ENCODE measurements at regions not wholly inside any gene's neighbourhood (a gene's known extent, or its start where the extent isn't known, plus 50 kb on each side); places are given as distances from the start of the nearest gene placed in this dataset.
A peak's percentile ranks its signal among the peaks of the same experiment; 100 is the strongest.
"Not testable (repeated sequence)": the region's sequence is repeated elsewhere in the genome, so short reads cannot be mapped to it uniquely, and the experiment has no call there.

GRCh38 chr12:131245564-131246355 is 292.1 kb downstream of the ADGRD1 start:
- Histone ChIP-seq H3K4me3 (no peak overlapping the region), H3K27ac (no peak overlapping the region)

GRCh38 chr12:131247026-131247725 is 293.5 kb downstream of the ADGRD1 start:
- H3K4me3 ChIP-seq, H3K27ac ChIP-seq: not testable (repeated sequence)

- not testable (repeated sequence) for H3K27ac ChIP-seq, H3K4me3 ChIP-seq
Measured at GRCh38 chr12:131247875-131248274, 294.2 kb downstream of the ADGRD1 start.

DNA sequence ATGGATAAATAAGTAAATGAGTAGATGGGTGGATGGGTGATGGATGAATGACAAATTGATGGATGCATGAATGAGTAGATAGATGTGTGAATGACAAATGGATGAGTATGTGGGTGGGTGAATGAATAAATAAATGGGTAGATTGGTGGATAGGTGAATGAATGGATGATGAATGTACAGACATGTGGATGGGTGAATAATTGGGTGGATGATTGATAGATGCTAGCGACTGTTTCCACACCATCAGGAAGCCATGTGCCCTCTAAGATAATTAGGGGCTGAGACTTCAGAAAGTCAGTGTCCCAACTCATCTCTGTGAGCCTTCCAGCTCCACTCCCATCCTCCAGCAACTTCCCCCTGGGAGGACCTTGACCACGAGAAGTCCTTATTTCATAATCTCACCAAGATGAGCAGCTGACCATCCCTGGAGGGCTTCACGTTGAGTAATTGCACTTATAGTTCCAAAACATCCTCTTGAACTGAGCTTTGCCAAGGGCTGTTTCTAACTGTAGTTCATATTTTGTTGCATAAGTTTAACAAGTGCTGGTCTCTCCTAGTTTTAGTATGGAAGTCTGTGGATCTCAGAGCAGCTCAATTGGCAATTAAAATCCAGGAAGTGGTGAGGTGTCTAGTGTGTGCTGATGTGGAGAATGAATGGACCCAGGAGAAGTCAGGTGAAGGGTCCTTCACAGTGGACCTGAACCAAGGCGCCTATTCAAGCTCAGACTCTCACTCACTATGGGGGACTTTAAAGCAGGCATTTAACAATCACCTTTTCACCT is 295.7 kb downstream of the ADGRD1 start:
- Histone ChIP-seq H3K27ac (peak overlapping the region in 1 of 21 experiments; percentile 38), H3K4me3 (no peak overlapping the region)

DNA sequence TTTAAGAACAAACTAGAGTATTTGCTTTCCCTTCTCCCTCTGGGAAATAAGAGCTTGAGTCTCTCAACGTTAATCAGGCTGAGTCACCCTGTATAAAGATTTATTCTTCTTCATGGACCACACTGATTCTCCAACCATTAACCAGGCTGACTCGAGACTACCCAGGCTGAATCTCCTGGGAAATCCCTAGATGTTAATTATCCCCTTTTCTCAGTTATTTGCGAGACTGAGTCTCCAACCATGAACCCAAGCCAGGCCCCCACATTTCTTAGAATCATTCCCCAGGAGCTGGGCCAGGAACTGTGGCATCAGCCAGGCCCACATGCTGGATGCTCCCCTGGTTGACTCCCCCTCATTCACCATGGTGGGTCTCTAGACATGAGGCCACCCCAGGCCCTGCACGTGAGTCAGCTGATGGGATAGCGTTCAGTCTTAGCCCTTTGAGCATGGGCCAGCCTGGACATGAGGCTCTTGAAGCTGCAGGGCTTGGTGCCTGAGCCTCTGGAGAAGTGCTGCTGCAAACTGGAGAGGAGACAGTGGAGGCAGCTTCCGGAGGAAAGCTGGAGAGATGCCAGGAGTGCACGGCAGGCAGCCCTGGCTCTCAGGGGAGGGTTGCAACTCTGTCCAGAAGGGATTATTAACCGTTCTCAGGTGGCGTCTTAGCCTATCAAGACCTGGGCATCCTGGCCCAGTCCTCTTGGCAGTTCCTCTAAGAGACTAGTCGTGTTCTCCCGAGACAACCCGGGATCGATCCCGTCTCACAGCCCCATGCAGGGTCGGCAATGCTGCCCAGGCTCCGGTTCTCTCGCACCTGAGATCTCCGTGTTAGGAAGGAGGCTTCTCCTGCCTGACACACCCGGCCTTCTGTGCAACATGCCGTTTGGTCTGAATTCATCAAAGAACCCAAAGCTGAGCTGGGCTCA is 296.6 kb downstream of the ADGRD1 start:
- H3K27ac ChIP-seq, result peak overlapping the region in 1 of 21 experiments; percentile 38
- no peak overlapping the region for H3K4me3 ChIP-seq

GRCh38 chr12:131250951-131251315 is 297.2 kb downstream of the ADGRD1 start:
- H3K4me3 ChIP-seq, result no peak overlapping the region
- H3K27ac ChIP-seq, result no peak overlapping the region

GRCh38 chr12:131251336-131252101 is 297.8 kb downstream of the ADGRD1 start:
- H3K4me3 ChIP-seq, result no peak overlapping the region

DNA sequence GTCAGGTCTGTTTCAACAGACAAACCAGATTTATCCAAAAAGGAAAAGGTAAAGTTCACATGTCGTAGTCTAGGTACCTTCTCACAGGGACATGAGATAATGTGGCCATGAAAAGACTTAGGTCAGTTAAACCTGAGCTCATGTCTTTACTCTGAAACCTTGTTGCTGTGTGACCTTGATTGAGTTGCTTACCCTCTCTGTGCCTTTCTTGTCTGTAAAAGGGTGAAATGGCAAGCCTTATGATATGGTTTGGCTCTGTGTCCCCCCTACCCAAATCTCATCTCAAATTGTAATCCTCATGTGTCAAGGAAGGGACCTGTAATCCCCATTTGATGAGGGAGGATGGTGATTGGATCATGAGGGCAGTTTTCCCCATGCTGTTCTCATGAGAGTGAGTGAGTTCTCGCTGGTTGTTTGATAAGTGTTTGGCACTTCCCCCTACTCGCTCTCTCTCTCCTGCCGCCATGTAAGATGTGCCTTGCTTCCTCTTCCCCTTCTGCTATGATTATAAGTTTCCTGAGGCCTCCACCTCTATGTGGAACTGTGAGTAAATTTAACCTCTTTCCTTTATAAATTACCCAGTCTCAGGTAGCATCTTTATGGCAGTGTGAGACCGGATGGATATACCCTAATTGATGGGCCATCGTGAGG is 299.8 kb downstream of the ADGRD1 start:
- Histone ChIP-seq H3K27ac (no peak overlapping the region), H3K4me3 (no peak overlapping the region)

More at GRCh38 chr12:131251336-131252101, 297.8 kb downstream of the ADGRD1 start:
- no peak overlapping the region for H3K27ac ChIP-seq

- H3K4me3 ChIP-seq, result no peak overlapping the region
- H3K27ac ChIP-seq, result no peak overlapping the region
Measured at GRCh38 chr12:131254374-131254773, 300.7 kb downstream of the ADGRD1 start.

GRCh38 chr12:131258398-131258797 is 304.7 kb downstream of the ADGRD1 start:
- H3K27ac ChIP-seq, result no peak overlapping the region
- H3K4me3 ChIP-seq, result no peak overlapping the region

DNA sequence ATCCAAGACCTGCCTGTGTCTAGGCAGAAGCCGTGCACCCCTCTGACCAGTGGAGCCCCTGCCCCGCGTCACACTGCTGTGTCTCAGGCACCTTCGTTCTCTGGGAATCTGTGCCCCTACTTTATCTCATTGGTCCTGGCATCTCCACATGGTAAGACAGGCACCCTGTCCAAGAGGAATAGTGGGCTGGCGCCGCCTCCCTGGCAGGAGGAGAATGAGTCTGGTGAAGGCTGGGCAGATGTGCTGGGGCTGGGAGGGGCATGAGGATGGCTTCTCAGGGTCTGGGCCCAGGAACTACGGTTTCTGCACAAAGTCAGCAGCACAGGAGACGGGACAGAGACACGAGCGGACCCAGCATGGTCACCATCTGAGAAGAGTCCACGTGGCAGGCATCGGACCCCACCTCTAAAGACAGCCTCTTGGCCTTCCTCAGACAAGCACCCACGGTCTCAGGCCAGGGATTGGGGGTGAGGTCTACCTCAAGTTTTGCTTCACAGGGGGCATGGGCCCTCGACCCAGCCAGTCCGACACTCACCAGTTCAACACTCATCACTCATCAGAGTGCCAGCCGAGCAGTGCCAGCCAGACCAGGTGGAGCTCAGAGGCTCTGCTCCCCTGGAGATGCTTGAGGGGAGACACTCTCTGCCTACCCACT is 306.7 kb downstream of the ADGRD1 start:
- no peak overlapping the region for H3K27ac ChIP-seq
- H3K4me3 ChIP-seq, result no peak overlapping the region

- Histone ChIP-seq H3K27ac (no peak overlapping the region), H3K4me3 (no peak overlapping the region)
Measured at GRCh38 chr12:131260954-131261353, 307.2 kb downstream of the ADGRD1 start.

DNA sequence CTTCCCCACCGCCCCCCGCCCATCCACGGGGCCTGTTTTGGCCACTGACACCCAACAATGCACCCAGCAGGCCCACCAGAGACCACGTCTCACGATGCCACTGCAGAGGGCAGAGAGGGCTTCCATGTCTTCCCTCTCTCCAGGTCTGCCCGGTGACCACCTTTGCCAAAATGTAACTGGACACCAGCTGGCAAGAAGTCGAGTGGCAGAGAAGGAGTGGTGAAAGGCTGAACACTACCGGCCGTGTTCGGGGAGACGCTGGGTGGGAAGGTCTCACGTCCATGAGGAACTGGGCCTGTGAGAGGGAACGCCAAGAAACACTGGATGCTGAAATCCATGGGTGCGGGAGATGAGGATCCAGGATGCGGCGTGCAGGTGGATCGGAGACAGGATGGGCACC is 308.2 kb downstream of the ADGRD1 start:
- Histone ChIP-seq H3K4me3 (no peak overlapping the region), H3K27ac (no peak overlapping the region)

DNA sequence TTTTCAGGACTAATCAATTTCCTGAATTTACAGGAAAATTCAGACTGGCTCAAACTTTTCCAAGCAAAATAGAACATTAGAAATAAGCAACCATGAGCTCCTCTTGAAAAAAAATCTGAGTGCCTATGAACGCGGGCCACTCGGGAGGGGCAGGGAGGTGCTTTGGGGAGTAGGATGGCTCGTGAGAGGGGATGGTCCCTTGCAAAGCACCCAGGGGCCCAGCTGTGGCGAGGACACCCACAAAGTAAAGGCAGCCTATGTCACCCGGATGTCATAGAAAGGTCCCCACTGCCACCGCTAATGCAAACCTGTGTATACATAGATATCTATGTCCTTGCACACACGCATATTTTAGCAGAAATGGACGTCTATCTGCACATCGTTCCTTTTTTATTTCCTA is 309.9 kb downstream of the ADGRD1 start:
- Histone ChIP-seq H3K27ac (no peak overlapping the region), H3K4me3 (no peak overlapping the region)

- Histone ChIP-seq H3K4me3 (no peak overlapping the region), H3K27ac (no peak overlapping the region)
Measured at GRCh38 chr12:131264635-131265034, 310.9 kb downstream of the ADGRD1 start.

GRCh38 chr12:131266591-131267467 is 313.1 kb downstream of the ADGRD1 start:
- peak overlapping the region in 6 of 21 experiments; percentile 4 to 65 (median 62) for H3K27ac ChIP-seq
- H3K4me3 ChIP-seq, result no peak overlapping the region

GRCh38 chr12:131267576-131267975 is 313.9 kb downstream of the ADGRD1 start:
- Histone ChIP-seq H3K27ac (peak overlapping the region in 6 of 21 experiments; percentile 1 to 63 (median 40)), H3K4me3 (no peak overlapping the region)

Measured in skin epidermis (tissue), 12 donors.